ENCODE measurements at regions not wholly inside any gene's neighbourhood (a gene's known extent, or its start where the extent isn't known, plus 50 kb on each side); places are given as distances from the start of the nearest gene placed in this dataset.

DNA sequence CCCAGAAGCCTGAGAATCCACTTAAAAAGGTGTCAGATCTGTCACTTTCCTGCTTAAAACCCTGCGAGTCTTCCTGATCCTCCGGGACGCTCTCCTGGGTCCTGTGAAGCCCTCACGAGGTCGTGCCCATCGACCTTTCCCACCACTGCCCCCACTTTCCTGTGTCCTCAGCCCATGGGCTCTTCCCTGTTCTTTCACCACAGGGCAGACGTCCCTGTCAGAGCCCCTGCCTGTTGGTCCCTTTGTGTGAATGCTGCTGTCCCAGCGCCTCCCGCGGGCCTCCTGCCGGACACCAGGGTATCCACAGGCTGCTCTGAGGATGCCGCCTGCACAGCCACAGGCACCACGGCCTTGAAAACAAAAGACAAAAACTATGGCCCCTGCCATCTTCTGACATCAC, 125.6 kb downstream of the TMEM18 start:
- Histone ChIP-seq H3K27ac (no peak overlapping the region), H3K4me3 (no peak overlapping the region), H3K4me1 (replicated peaks in 1 of 2) (no peaks in the 10 kb centered on the region), H3K9me3 (replicated peaks in 1 of 3) (no peaks in the 10 kb centered on the region), H3K36me3 (replicated peaks in 1 of 2) (no peaks in the 10 kb centered on the region), H3K27me3 (no peaks in the 10 kb centered on the region)
- TF ChIP-seq, protein P1, sequence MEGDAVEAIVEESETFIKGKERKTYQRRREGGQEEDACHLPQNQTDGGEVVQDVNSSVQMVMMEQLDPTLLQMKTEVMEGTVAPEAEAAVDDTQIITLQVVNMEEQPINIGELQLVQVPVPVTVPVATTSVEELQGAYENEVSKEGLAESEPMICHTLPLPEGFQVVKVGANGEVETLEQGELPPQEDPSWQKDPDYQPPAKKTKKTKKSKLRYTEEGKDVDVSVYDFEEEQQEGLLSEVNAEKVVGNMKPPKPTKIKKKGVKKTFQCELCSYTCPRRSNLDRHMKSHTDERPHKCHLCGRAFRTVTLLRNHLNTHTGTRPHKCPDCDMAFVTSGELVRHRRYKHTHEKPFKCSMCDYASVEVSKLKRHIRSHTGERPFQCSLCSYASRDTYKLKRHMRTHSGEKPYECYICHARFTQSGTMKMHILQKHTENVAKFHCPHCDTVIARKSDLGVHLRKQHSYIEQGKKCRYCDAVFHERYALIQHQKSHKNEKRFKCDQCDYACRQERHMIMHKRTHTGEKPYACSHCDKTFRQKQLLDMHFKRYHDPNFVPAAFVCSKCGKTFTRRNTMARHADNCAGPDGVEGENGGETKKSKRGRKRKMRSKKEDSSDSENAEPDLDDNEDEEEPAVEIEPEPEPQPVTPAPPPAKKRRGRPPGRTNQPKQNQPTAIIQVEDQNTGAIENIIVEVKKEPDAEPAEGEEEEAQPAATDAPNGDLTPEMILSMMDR (IDR thresholded peaks at IDR 0.05), result no peak
- no peak for TF ChIP-seq POLR2A (IDR thresholded peaks at IDR 0.05)
- WGBS, 4 donors, result 73 to 78% (median 77%) methylated on average over 13 of the region's 13 CpGs
- no peak for DNase-seq
- intact Hi-C loops (cut with DNase I), result no loop called here

DNA sequence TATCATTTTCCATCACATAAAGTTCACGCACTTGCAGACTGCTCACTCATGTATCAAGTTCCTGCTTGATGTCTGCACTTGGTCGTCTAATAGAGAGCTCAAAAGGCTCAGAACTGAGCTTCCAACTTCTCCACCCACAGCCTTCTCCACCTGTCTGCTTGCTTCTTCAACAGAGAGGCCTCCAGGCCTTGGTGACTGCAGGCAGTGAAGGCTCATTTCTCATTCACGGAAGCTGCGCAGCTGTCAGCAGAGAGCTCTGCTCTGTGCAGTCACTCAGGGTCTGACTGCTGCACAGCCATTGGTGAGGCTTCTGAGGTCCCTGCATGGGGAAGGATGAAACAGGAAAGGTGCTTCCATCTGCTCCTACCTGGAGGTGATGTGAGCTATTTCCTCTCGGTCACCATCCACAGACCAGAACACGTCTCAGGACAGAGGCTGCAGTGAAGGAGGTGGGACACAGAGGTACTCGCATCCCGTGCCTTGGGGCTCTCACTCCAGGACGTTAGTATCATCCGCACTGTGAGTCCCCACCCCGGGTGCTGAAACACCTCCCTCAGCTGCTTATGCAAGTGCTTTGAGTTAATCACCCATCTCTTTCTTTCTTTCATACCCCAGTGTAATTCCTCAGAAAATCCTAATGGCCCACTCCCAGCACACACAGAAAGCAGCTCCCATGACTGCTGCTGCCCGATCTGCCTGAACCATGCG, 126.2 kb downstream of the TMEM18 start:
- TF ChIP-seq, protein P1 (IDR thresholded peaks at IDR 0.05), result no peak
- TF ChIP-seq POLR2A (IDR thresholded peaks at IDR 0.05), result no peak
- H3K27ac ChIP-seq, result no peak overlapping the region
- H3K36me3 ChIP-seq (replicated peaks in 1 of 2), result no peaks in the 10 kb centered on the region
- H3K4me3 ChIP-seq, result no peak overlapping the region
- H3K27me3 ChIP-seq, result no peaks in the 10 kb centered on the region
- WGBS, 4 donors, result 78 to 83% (median 79%) methylated on average over 11 to 13 of the region's 13 CpGs
- H3K9me3 ChIP-seq (replicated peaks in 1 of 3), result no peaks in the 10 kb centered on the region
- no peaks in the 10 kb centered on the region for H3K4me1 ChIP-seq (replicated peaks in 1 of 2)
- intact Hi-C loops (cut with DNase I), result no loop called here
- no peak for DNase-seq

DNA sequence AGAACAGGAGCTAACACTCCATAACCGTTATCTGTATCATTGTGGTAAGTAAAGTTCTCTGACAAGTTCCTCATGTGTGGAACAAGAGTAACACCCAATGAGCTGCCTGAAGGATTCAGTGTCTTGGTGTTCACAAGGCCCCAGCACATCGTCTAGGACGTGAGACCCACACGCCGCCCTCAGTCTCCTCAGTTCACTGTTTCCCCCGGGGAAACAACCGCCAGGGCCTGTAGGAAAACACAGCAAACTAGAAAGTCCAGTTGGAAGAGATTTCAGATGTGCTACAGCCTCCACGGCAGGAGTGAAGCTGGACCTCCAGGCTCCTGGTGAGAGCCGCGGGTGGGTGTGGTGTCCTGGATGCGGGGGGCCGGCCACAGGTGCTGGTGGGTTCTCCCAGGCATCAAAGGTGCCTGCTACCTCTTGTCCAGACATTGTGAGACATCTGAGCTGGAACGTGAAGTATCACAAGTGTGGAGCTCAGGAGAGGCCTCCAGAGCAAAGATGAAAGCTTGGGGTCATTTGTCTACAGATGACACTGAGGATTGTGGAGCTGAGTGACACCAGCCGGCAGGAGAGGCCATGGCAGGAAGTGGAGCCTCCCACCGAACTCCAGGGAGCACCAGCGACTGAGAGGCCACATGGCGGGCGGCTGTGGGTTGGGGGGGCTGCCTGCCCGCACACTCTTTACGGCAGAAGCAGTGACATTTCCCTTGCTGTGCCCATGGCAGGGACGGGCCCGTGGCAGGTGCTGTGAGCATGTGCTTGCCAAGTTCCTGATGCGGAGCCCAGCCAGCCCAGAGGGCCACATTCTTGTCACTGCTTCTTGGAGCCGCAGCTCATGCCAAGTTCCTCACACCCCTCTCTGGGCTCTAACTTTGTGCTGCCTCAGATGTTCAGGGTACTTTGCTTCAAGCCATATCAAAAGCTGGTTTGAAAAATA, 131.2 kb downstream of the TMEM18 start:
- intact Hi-C loops (cut with DNase I), result no loop called here
- Histone ChIP-seq H3K27ac (no peak overlapping the region), H3K36me3 (replicated peaks in 1 of 2) (no peaks in the 10 kb centered on the region), H3K4me3 (no peak overlapping the region), H3K4me1 (replicated peaks in 1 of 2) (no peaks in the 10 kb centered on the region), H3K27me3 (no peaks in the 10 kb centered on the region), H3K9me3 (replicated peaks in 1 of 3) (no peaks in the 10 kb centered on the region)
- TF ChIP-seq, protein P1 (IDR thresholded peaks at IDR 0.05), result no peak
- TF ChIP-seq POLR2A (IDR thresholded peaks at IDR 0.05), result no peak
- no peak for DNase-seq
- 79 to 85% (median 82%) methylated on average over 10 to 24 of the region's 24 CpGs for WGBS, 4 donors

DNA sequence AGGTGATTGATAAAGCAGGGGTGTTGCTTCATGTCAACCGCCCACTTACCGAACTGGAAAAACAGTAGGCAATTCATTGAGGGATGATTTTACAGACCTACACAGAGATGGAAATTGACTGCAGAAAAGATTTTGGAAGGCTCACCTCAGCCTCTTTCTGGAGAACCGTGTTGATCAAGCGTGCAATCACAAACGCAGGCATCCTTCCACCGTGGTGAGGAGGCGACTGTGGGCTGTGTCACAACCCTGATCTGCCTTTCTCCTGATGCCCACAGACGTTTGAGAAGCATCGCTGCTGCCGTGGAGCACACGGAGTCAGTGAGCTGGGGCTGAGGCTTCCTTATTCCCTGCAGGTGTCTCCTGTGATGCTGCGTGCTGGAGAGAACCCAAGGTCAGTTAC, 132.0 kb downstream of the TMEM18 start:
- H3K36me3 ChIP-seq (replicated peaks in 1 of 2), result no peaks in the 10 kb centered on the region
- H3K4me1 ChIP-seq (replicated peaks in 1 of 2), result no peaks in the 10 kb centered on the region
- no peaks in the 10 kb centered on the region for H3K9me3 ChIP-seq (replicated peaks in 1 of 3)
- DNase-seq, result no peak
- H3K27ac ChIP-seq, result no peak overlapping the region
- intact Hi-C loops (cut with DNase I), result no loop called here
- H3K27me3 ChIP-seq, result no peaks in the 10 kb centered on the region
- TF ChIP-seq, protein P1 (IDR thresholded peaks at IDR 0.05), result no peak
- TF ChIP-seq POLR2A (IDR thresholded peaks at IDR 0.05), result no peak
- WGBS, 4 donors, result 77 to 84% (median 80%) methylated on average over 10 to 12 of the region's 12 CpGs
- no peak overlapping the region for H3K4me3 ChIP-seq
